Karpas-422 (cell line): ENCODE measurements at regions not wholly inside any gene's neighbourhood (a gene's known extent, or its start where the extent isn't known, plus 50 kb on each side); places are given as distances from the start of the nearest gene placed in this dataset.
A peak's percentile ranks its signal among the peaks of the same experiment; 100 is the strongest.

ENCODE experiments used
- DNase-seq: peaks from one replicate; pipeline ENCODE4 v3.0.0-alpha.2; 2015
- H2AFZ ChIP-seq: fragments of 200-600 bp; sonication (generic); 2 replicates; pipeline ENCODE4 v1.6.1; 2014; ENCODE audit warnings: antibody characterized with exemption, low read length, mixed read lengths
- H3K27ac ChIP-seq: fragments of 200-600 bp; sonication (generic); 2 replicates; pipeline ENCODE4 v1.5.1; 2014; ENCODE audit warnings: mild to moderate bottlenecking, low read length, moderate library complexity
- H3K27me3 ChIP-seq: fragments of 200-600 bp; sonication (generic); 2 replicates; pipeline ENCODE4 v1.6.1; 2014; ENCODE audit warnings: low read length, mixed read lengths
- H3K36me3 ChIP-seq: fragments of 200-600 bp; sonication (generic); 2 replicates; pipeline ENCODE4 v1.6.1; 2014; ENCODE audit warnings: low read length, mixed read lengths; ENCODE audit not compliant: insufficient read depth
- H3K4me1 ChIP-seq: fragments of 200-600 bp; sonication (generic); 2 replicates; pipeline ENCODE4 v1.6.1; 2014; ENCODE audit warnings: mild to moderate bottlenecking, low read length, mixed read lengths
- H3K4me2 ChIP-seq: fragments of 200-600 bp; sonication (generic); 2 replicates; pipeline ENCODE4 v1.6.1; 2014; ENCODE audit warnings: low read length, low read depth, mild to moderate bottlenecking; ENCODE audit not compliant: poor library complexity, severe bottlenecking
- H3K4me3 ChIP-seq: fragments of 200-600 bp; sonication (generic); 2 replicates; pipeline ENCODE4 v1.5.1; 2014; ENCODE audit warnings: mild to moderate bottlenecking, antibody characterized with exemption, low read length, mixed read lengths
- H3K79me2 ChIP-seq: fragments of 200-600 bp; sonication (generic); 2 replicates; pipeline ENCODE4 v1.6.1; 2014; ENCODE audit warnings: mild to moderate bottlenecking, low read length, mixed read lengths
- H3K9ac ChIP-seq: fragments of 200-600 bp; sonication (generic); 2 replicates; pipeline ENCODE4 v1.6.0; 2014; ENCODE audit warnings: low read length
- H3K9me2 ChIP-seq: fragments of 200-600 bp; sonication (generic), shearing (Covaris generic); replicated peaks from 2 replicates; pipeline ENCODE4 v1.6.0; 2014; ENCODE audit warnings: mild to moderate bottlenecking, low read length, moderate library complexity; ENCODE audit not compliant: insufficient read depth
- H3K9me3 ChIP-seq: fragments of 300-700, 200-600 bp; sonication (generic); 2 replicates; pipeline ENCODE4 v1.6.1; 2014; ENCODE audit warnings: low read length, mixed read lengths
- H4K20me1 ChIP-seq: fragments of 200-600 bp; sonication (generic); 2 replicates; pipeline ENCODE4 v1.6.1; 2014; ENCODE audit warnings: mild to moderate bottlenecking, antibody characterized with exemption, low read length, low read depth; ENCODE audit not compliant: insufficient read depth

- Histone ChIP-seq H3K4me3 (no peak overlapping the region), H3K9ac (no peak overlapping the region), H3K9me3 (no peaks in the 10 kb centered on the region), H3K27ac (no peak overlapping the region), H2AFZ (no peak overlapping the region), H3K9me2 (no peaks in the 10 kb centered on the region), H3K27me3 (no peaks in the 10 kb centered on the region), H3K36me3 (no peaks in the 10 kb centered on the region), H4K20me1 (no peaks in the 10 kb centered on the region), H3K4me2 (no peak overlapping the region), H3K4me1 (no peaks in the 10 kb centered on the region), H3K79me2 (no peaks in the 10 kb centered on the region)
- peak; percentile 56 for DNase-seq
Measured at GRCh38 chr7:42831718-42832522, 80.0 kb downstream of the C7orf25 start.

GRCh38 chr7:42831006-42831717 lies 80.7 kb downstream of the C7orf25 start:
- H2AFZ ChIP-seq, result no peak overlapping the region
- H3K36me3 ChIP-seq, result no peaks in the 10 kb centered on the region
- no peak overlapping the region for H3K4me2 ChIP-seq
- no peaks in the 10 kb centered on the region for H4K20me1 ChIP-seq
- H3K27ac ChIP-seq, result no peak overlapping the region
- H3K79me2 ChIP-seq, result no peaks in the 10 kb centered on the region
- H3K4me1 ChIP-seq, result no peaks in the 10 kb centered on the region
- no peak for DNase-seq
- no peak overlapping the region for H3K4me3 ChIP-seq
- H3K9me2 ChIP-seq, result no peaks in the 10 kb centered on the region
- H3K27me3 ChIP-seq, result no peaks in the 10 kb centered on the region
- H3K9me3 ChIP-seq, result no peaks in the 10 kb centered on the region
- no peak overlapping the region for H3K9ac ChIP-seq

- DNase-seq, result no peak
- Histone ChIP-seq H3K9me2 (no peaks in the 10 kb centered on the region), H3K4me3 (no peak overlapping the region), H3K4me2 (no peak overlapping the region), H3K36me3 (no peaks in the 10 kb centered on the region), H3K27ac (no peak overlapping the region), H3K79me2 (no peaks in the 10 kb centered on the region), H2AFZ (no peak overlapping the region), H3K9me3 (no peaks in the 10 kb centered on the region), H3K9ac (no peak overlapping the region), H3K27me3 (no peaks in the 10 kb centered on the region), H4K20me1 (no peaks in the 10 kb centered on the region), H3K4me1 (no peaks in the 10 kb centered on the region)
Measured at GRCh38 chr7:42812779-42813178, 99.1 kb downstream of the C7orf25 start.

- no peaks in the 10 kb centered on the region for H3K9me2 ChIP-seq
- H4K20me1 ChIP-seq, result no peaks in the 10 kb centered on the region
- no peaks in the 10 kb centered on the region for H3K27me3 ChIP-seq
- no peak overlapping the region for H3K9ac ChIP-seq
- H3K27ac ChIP-seq, result no peak overlapping the region
- no peaks in the 10 kb centered on the region for H3K36me3 ChIP-seq
- H3K4me1 ChIP-seq, result no peaks in the 10 kb centered on the region
- H2AFZ ChIP-seq, result no peak overlapping the region
- H3K9me3 ChIP-seq, result no peaks in the 10 kb centered on the region
- no peak overlapping the region for H3K4me2 ChIP-seq
- DNase-seq, result no peak
- no peaks in the 10 kb centered on the region for H3K79me2 ChIP-seq
- H3K4me3 ChIP-seq, result no peak overlapping the region
Measured at GRCh38 chr7:42805601-42806000, 106.3 kb downstream of the C7orf25 start.

GRCh38 chr7:42794673-42795072 lies 117.2 kb downstream of the C7orf25 start:
- H3K27ac ChIP-seq, result no peak overlapping the region
- no peaks in the 10 kb centered on the region for H3K9me3 ChIP-seq
- H3K9ac ChIP-seq, result no peak overlapping the region
- no peaks in the 10 kb centered on the region for H3K79me2 ChIP-seq
- no peak overlapping the region for H3K4me2 ChIP-seq
- no peak for DNase-seq
- H3K36me3 ChIP-seq, result no peaks in the 10 kb centered on the region
- no peak overlapping the region for H3K4me3 ChIP-seq
- H3K9me2 ChIP-seq, result no peaks in the 10 kb centered on the region
- H4K20me1 ChIP-seq, result no peaks in the 10 kb centered on the region
- H2AFZ ChIP-seq, result no peak overlapping the region
- H3K4me1 ChIP-seq, result no peaks in the 10 kb centered on the region
- H3K27me3 ChIP-seq, result no peaks in the 10 kb centered on the region

- Histone ChIP-seq H4K20me1 (no peaks in the 10 kb centered on the region), H3K9me3 (no peaks in the 10 kb centered on the region), H3K79me2 (no peaks in the 10 kb centered on the region), H3K36me3 (no peaks in the 10 kb centered on the region), H3K27ac (no peak overlapping the region), H3K9me2 (no peaks in the 10 kb centered on the region), H2AFZ (no peak overlapping the region), H3K9ac (no peak overlapping the region), H3K27me3 (no peaks in the 10 kb centered on the region), H3K4me1 (no peaks in the 10 kb centered on the region), H3K4me3 (no peak overlapping the region), H3K4me2 (no peak overlapping the region)
- DNase-seq, result no peak
Measured at GRCh38 chr7:42792841-42793240, 119.0 kb downstream of the C7orf25 start.

GRCh38 chr7:42790196-42790595 lies 121.7 kb downstream of the C7orf25 start:
- Histone ChIP-seq H3K9ac (no peak overlapping the region), H3K4me1 (no peaks in the 10 kb centered on the region), H3K4me2 (no peak overlapping the region)

GRCh38 chr7:42774436-42774835 lies 137.4 kb downstream of the C7orf25 start:
- no peaks in the 10 kb centered on the region for H4K20me1 ChIP-seq
- H3K36me3 ChIP-seq, result no peaks in the 10 kb centered on the region
- H2AFZ ChIP-seq, result no peak overlapping the region
- no peak for DNase-seq
- no peaks in the 10 kb centered on the region for H3K9me2 ChIP-seq
- H3K9ac ChIP-seq, result no peak overlapping the region
- H3K27me3 ChIP-seq, result no peaks in the 10 kb centered on the region
- no peak overlapping the region for H3K27ac ChIP-seq
- H3K4me1 ChIP-seq, result no peaks in the 10 kb centered on the region
- no peaks in the 10 kb centered on the region for H3K79me2 ChIP-seq
- H3K4me3 ChIP-seq, result no peak overlapping the region
- H3K4me2 ChIP-seq, result no peak overlapping the region
- no peaks in the 10 kb centered on the region for H3K9me3 ChIP-seq

More at GRCh38 chr7:42790196-42790595, 121.7 kb downstream of the C7orf25 start:
- Histone ChIP-seq H2AFZ (no peak overlapping the region), H3K79me2 (no peaks in the 10 kb centered on the region), H3K9me3 (no peaks in the 10 kb centered on the region), H4K20me1 (no peaks in the 10 kb centered on the region), H3K36me3 (no peaks in the 10 kb centered on the region), H3K27me3 (no peaks in the 10 kb centered on the region), H3K4me3 (no peak overlapping the region), H3K9me2 (no peaks in the 10 kb centered on the region), H3K27ac (no peak overlapping the region)
- DNase-seq, result no peak
